OCI-LY1 (cell line): ENCODE measurements at regions not wholly inside any gene's neighbourhood (a gene's known extent, or its start where the extent isn't known, plus 50 kb on each side); places are given as distances from the start of the nearest gene placed in this dataset.

Experiments used
- H2AFZ ChIP-seq: fragments of 200-600 bp; sonication (generic), shearing (Covaris generic); 2 replicates; pipeline ENCODE4 v1.6.0; 2014; ENCODE audit warnings: antibody characterized with exemption, mild to moderate bottlenecking, low read length
- H3F3A ChIP-seq: fragments of 200-600 bp; sonication (generic), shearing (Covaris generic); 2 replicates; pipeline ENCODE4 v1.6.0; 2014; ENCODE audit warnings: mild to moderate bottlenecking, antibody characterized with exemption, low read length, moderate library complexity; ENCODE audit not compliant: insufficient read depth
- H3K27ac ChIP-seq: fragments of 200-600 bp; sonication (generic); 2 replicates; pipeline ENCODE4 v1.5.1; 2014; ENCODE audit warnings: low read length, mixed run types, mild to moderate bottlenecking, low read depth; ENCODE audit not compliant: poor library complexity, severe bottlenecking
- H3K27me3 ChIP-seq: fragments of 200-600 bp; sonication (generic); 2 replicates; pipeline ENCODE4 v1.6.0; 2014; ENCODE audit warnings: antibody characterized with exemption, mild to moderate bottlenecking, low read length, moderate library complexity; ENCODE audit not compliant: insufficient read depth
- H3K36me3 ChIP-seq: fragments of 200-600 bp; sonication (generic); 2 replicates; pipeline ENCODE4 v1.6.1; 2014; ENCODE audit warnings: mild to moderate bottlenecking, antibody characterized with exemption, low read length, moderate library complexity, mixed read lengths; ENCODE audit not compliant: insufficient read depth
- H3K4me1 ChIP-seq: fragments of 200-600 bp; sonication (generic); 2 replicates; pipeline ENCODE4 v1.5.1; 2014; ENCODE audit warnings: mild to moderate bottlenecking, low read length, moderate library complexity; ENCODE audit not compliant: insufficient read depth, severe bottlenecking
- H3K4me2 ChIP-seq: fragments of 200-600 bp; sonication (generic), shearing (Covaris generic); 2 replicates; pipeline ENCODE4 v1.6.1; 2014; ENCODE audit warnings: low read length
- H3K4me3 ChIP-seq: fragments of 200-600 bp; sonication (generic); 2 replicates; pipeline ENCODE4 v1.5.1; 2014; ENCODE audit warnings: low read length, low read depth, mild to moderate bottlenecking, mixed read lengths; ENCODE audit not compliant: poor library complexity, severe bottlenecking
- H3K79me2 ChIP-seq: fragments of 200-600 bp; shearing (Covaris generic); 2 replicates; pipeline ENCODE4 v1.6.1; 2016; ENCODE audit warnings: mixed run types, low read length, mixed read lengths; ENCODE audit not compliant: insufficient read depth
- H3K9ac ChIP-seq: fragments of 200-600 bp; sonication (generic), shearing (Covaris generic); 2 replicates; pipeline ENCODE4 v1.6.1; 2014; ENCODE audit warnings: mild to moderate bottlenecking, low read length, mixed read lengths
- H3K9me2 ChIP-seq: fragments of 200-600 bp; sonication (generic), shearing (Covaris generic); 2 replicates; pipeline ENCODE4 v1.6.1; 2014; ENCODE audit warnings: low read depth, mild to moderate bottlenecking, low read length, mixed read lengths
- H3K9me3 ChIP-seq: fragments of 200-600 bp; shearing (Covaris generic); 2 replicates; pipeline ENCODE4 v1.6.1; 2014; ENCODE audit warnings: low read length, mixed read lengths
- H4K20me1 ChIP-seq: fragments of 200-600 bp; sonication (generic), shearing (Covaris generic); 2 replicates; pipeline ENCODE4 v1.6.0; 2016; ENCODE audit warnings: mild to moderate bottlenecking, low read length; ENCODE audit not compliant: insufficient read depth
- CTCF ChIP-seq: fragments of 200-600 bp; sonication (generic), shearing (Covaris generic); IDR thresholded peaks from 2 replicates; pipeline ENCODE4 v1.5.1; 2017; ENCODE audit warnings: mild to moderate bottlenecking, antibody characterized with exemption, low read length, moderate library complexity, mixed read lengths
- EZH2 ChIP-seq: fragments of 200-600 bp; sonication (generic), shearing (Covaris generic); IDR thresholded peaks from 2 replicates; pipeline ENCODE4 v1.8.0; 2017; ENCODE audit warnings: borderline replicate concordance, mixed run types, mild to moderate bottlenecking, antibody characterized with exemption, low read length, moderate library complexity, mixed read lengths

- Histone ChIP-seq H2AFZ (no peak overlapping the region), H3K79me2 (no peaks in the 10 kb centered on the region), H3K27me3 (no peaks in the 10 kb centered on the region), H3K9me2 (no peaks in the 10 kb centered on the region), H3K4me1 (no peaks in the 10 kb centered on the region), H3K4me3 (no peak overlapping the region), H3K36me3 (no peaks in the 10 kb centered on the region), H3K9me3 (no peaks in the 10 kb centered on the region), H4K20me1 (no peaks in the 10 kb centered on the region), H3K4me2 (no peak overlapping the region), H3K27ac (no peak overlapping the region), H3K9ac (no peak overlapping the region), H3F3A (no peaks in the 10 kb centered on the region)
- TF ChIP-seq CTCF (no peak), EZH2 (no peak)
Observed at GRCh38 chr3:84789961-84790360, 168.8 kb upstream of the CADM2 start.

- TF ChIP-seq CTCF, result no peak
- TF ChIP-seq EZH2, result no peak
- no peak overlapping the region for H2AFZ ChIP-seq
- H3K4me2 ChIP-seq, result no peak overlapping the region
- H3K4me1 ChIP-seq, result no peaks in the 10 kb centered on the region
- no peaks in the 10 kb centered on the region for H3F3A ChIP-seq
- H3K27ac ChIP-seq, result no peak overlapping the region
- no peaks in the 10 kb centered on the region for H3K27me3 ChIP-seq
- H4K20me1 ChIP-seq, result no peaks in the 10 kb centered on the region
- H3K79me2 ChIP-seq, result no peaks in the 10 kb centered on the region
- no peak overlapping the region for H3K4me3 ChIP-seq
- H3K36me3 ChIP-seq, result no peaks in the 10 kb centered on the region
- no peaks in the 10 kb centered on the region for H3K9me2 ChIP-seq
- H3K9me3 ChIP-seq, result no peaks in the 10 kb centered on the region
- H3K9ac ChIP-seq, result no peak overlapping the region
Observed at GRCh38 chr3:84806958-84807357, 151.8 kb upstream of the CADM2 start.

- no peaks in the 10 kb centered on the region for H3K27me3 ChIP-seq
- no peaks in the 10 kb centered on the region for H3F3A ChIP-seq
- no peak overlapping the region for H3K27ac ChIP-seq
- no peak overlapping the region for H3K9ac ChIP-seq
- no peaks in the 10 kb centered on the region for H3K79me2 ChIP-seq
- H4K20me1 ChIP-seq, result no peaks in the 10 kb centered on the region
- H2AFZ ChIP-seq, result no peak overlapping the region
- no peak overlapping the region for H3K4me3 ChIP-seq
- no peak for TF ChIP-seq CTCF
- TF ChIP-seq EZH2, result no peak
- no peaks in the 10 kb centered on the region for H3K4me1 ChIP-seq
- H3K4me2 ChIP-seq, result no peak overlapping the region
- no peaks in the 10 kb centered on the region for H3K9me2 ChIP-seq
- no peaks in the 10 kb centered on the region for H3K36me3 ChIP-seq
- no peaks in the 10 kb centered on the region for H3K9me3 ChIP-seq
Observed at GRCh38 chr3:84820126-84820525, 138.7 kb upstream of the CADM2 start.
